ENCODE measurements at regions not wholly inside any gene's neighbourhood (a gene's known extent, or its start where the extent isn't known, plus 50 kb on each side); places are given as distances from the start of the nearest gene placed in this dataset.

- ATAC-seq (replicated peaks), result peak; percentile 35 to 59
- H3K36me3 Mint-ChIP-seq, result no peaks in the 10 kb centered on the region
- no peaks in the 10 kb centered on the region for H3K9me3 Mint-ChIP-seq
- no peak for DNase-seq
- H3K27ac Mint-ChIP-seq, result no peak overlapping the region
- H3K27me3 Mint-ChIP-seq, result peaks cover 5 to 10% of the 10 kb centered on the region in 2 donors
- H3K4me3 Mint-ChIP-seq, result no peak overlapping the region
- H3K4me1 Mint-ChIP-seq, result peaks cover 5 to 16% of the 10 kb centered on the region in 2 donors
Measured at GRCh38 chr2:126748188-126748760, 92.3 kb downstream of the GYPC start.

GRCh38 chr2:126748929-126749518 is 93.1 kb downstream of the GYPC start:
- Mint-ChIP-seq H3K4me1 (peaks cover 5 to 16% of the 10 kb centered on the region in 2 donors), H3K27ac (no peak overlapping the region), H3K9me3 (no peaks in the 10 kb centered on the region), H3K27me3 (peaks cover 5 to 10% of the 10 kb centered on the region in 2 donors), H3K36me3 (no peaks in the 10 kb centered on the region), H3K4me3 (no peak overlapping the region)
- ATAC-seq (replicated peaks), result peak in 1 of 2 donors; percentile 38
- no peak for DNase-seq

GRCh38 chr2:126749537-126749936 is 93.6 kb downstream of the GYPC start:
- Mint-ChIP-seq H3K4me1 (peaks cover 5 to 16% of the 10 kb centered on the region in 2 donors), H3K27ac (peak overlapping the region; percentile 75), H3K9me3 (no peaks in the 10 kb centered on the region), H3K4me3 (no peak overlapping the region), H3K36me3 (no peaks in the 10 kb centered on the region), H3K27me3 (peaks cover 5 to 10% of the 10 kb centered on the region in 2 donors)
- ATAC-seq (replicated peaks) (peak; percentile 41 to 50), DNase-seq (no peak)

- Mint-ChIP-seq H3K9me3 (no peaks in the 10 kb centered on the region), H3K27ac (no peak overlapping the region), H3K4me1 (peaks cover 5 to 16% of the 10 kb centered on the region in 2 donors), H3K4me3 (no peak overlapping the region), H3K36me3 (no peaks in the 10 kb centered on the region), H3K27me3 (peaks cover 5 to 9% of the 10 kb centered on the region in 2 donors)
- ATAC-seq (replicated peaks) (no peak), DNase-seq (no peak)
Measured at GRCh38 chr2:126750506-126750905, 94.5 kb downstream of the GYPC start.

- no peak for DNase-seq
- H3K36me3 Mint-ChIP-seq, result no peaks in the 10 kb centered on the region
- H3K27ac Mint-ChIP-seq, result no peak overlapping the region
- H3K9me3 Mint-ChIP-seq, result peaks cover 4% of the 10 kb centered on the region in 2 donors
- H3K27me3 Mint-ChIP-seq, result peaks cover 5 to 12% of the 10 kb centered on the region in 2 donors
- no peak overlapping the region for H3K4me3 Mint-ChIP-seq
- H3K4me1 Mint-ChIP-seq, result peaks cover 5 to 16% of the 10 kb centered on the region in 2 donors
- no peak for ATAC-seq (replicated peaks)
Measured at GRCh38 chr2:126751477-126751876, 95.5 kb downstream of the GYPC start.

- Mint-ChIP-seq H3K27me3 (peaks cover 5 to 16% of the 10 kb centered on the region in 2 donors), H3K27ac (peak overlapping the region; percentile 6), H3K4me3 (no peak overlapping the region), H3K4me1 (peaks cover 5 to 16% of the 10 kb centered on the region in 2 donors), H3K9me3 (peaks cover 4% of the 10 kb centered on the region in 2 donors), H3K36me3 (no peaks in the 10 kb centered on the region)
- DNase-seq (no peak), ATAC-seq (replicated peaks) (no peak)
Measured at GRCh38 chr2:126752876-126753275, 96.9 kb downstream of the GYPC start.

GRCh38 chr2:126753501-126754212 is 97.7 kb downstream of the GYPC start:
- peaks cover 3 to 10% of the 10 kb centered on the region in 2 donors for H3K4me1 Mint-ChIP-seq
- no peak for DNase-seq
- no peak overlapping the region for H3K4me3 Mint-ChIP-seq
- peaks cover 4% of the 10 kb centered on the region in 2 donors for H3K9me3 Mint-ChIP-seq
- H3K27me3 Mint-ChIP-seq, result peaks cover 4 to 16% of the 10 kb centered on the region in 2 donors
- H3K27ac Mint-ChIP-seq, result no peak overlapping the region
- no peaks in the 10 kb centered on the region for H3K36me3 Mint-ChIP-seq
- no peak for ATAC-seq (replicated peaks)

- H3K27me3 Mint-ChIP-seq, result peaks cover 0 to 16% of the 10 kb centered on the region in 2 donors
- H3K36me3 Mint-ChIP-seq, result no peaks in the 10 kb centered on the region
- H3K27ac Mint-ChIP-seq, result no peak overlapping the region
- peaks cover 4% of the 10 kb centered on the region in 2 donors for H3K9me3 Mint-ChIP-seq
- peaks cover 0 to 2% of the 10 kb centered on the region in 2 donors for H3K4me1 Mint-ChIP-seq
- ATAC-seq (replicated peaks), result no peak
- H3K4me3 Mint-ChIP-seq, result no peak overlapping the region
- no peak for DNase-seq
Measured at GRCh38 chr2:126754240-126755004, 98.5 kb downstream of the GYPC start.

GRCh38 chr2:126756125-126756524 is 100.2 kb downstream of the GYPC start:
- Mint-ChIP-seq H3K4me1 (no peaks in the 10 kb centered on the region), H3K27me3 (peaks cover 0 to 16% of the 10 kb centered on the region in 2 donors), H3K27ac (no peak overlapping the region), H3K4me3 (no peak overlapping the region), H3K36me3 (no peaks in the 10 kb centered on the region), H3K9me3 (peaks cover 4% of the 10 kb centered on the region in 2 donors)
- DNase-seq (no peak), ATAC-seq (replicated peaks) (no peak)

GRCh38 chr2:126761256-126761980 is 105.5 kb downstream of the GYPC start:
- H3K4me3 Mint-ChIP-seq, result no peak overlapping the region
- H3K4me1 Mint-ChIP-seq, result peaks cover 0 to 8% of the 10 kb centered on the region in 2 donors

GRCh38 chr2:126761981-126762878 is 106.3 kb downstream of the GYPC start:
- no peak overlapping the region for H3K4me3 Mint-ChIP-seq
- peaks cover 0 to 8% of the 10 kb centered on the region in 2 donors for H3K4me1 Mint-ChIP-seq
- no peak overlapping the region for H3K27ac Mint-ChIP-seq
- no peaks in the 10 kb centered on the region for H3K36me3 Mint-ChIP-seq
- H3K27me3 Mint-ChIP-seq, result peaks cover 9 to 13% of the 10 kb centered on the region in 2 donors
- peaks cover 0 to 2% of the 10 kb centered on the region in 2 donors for H3K9me3 Mint-ChIP-seq
- ATAC-seq (replicated peaks) (peak; percentile 42 to 46), DNase-seq (no peak)

More at GRCh38 chr2:126761256-126761980, 105.5 kb downstream of the GYPC start:
- peaks cover 0 to 2% of the 10 kb centered on the region in 2 donors for H3K9me3 Mint-ChIP-seq
- no peak overlapping the region for H3K27ac Mint-ChIP-seq
- no peaks in the 10 kb centered on the region for H3K36me3 Mint-ChIP-seq
- peaks cover 4 to 11% of the 10 kb centered on the region in 2 donors for H3K27me3 Mint-ChIP-seq
- ATAC-seq (replicated peaks) (no peak), DNase-seq (no peak)

GRCh38 chr2:126764686-126765265 is 108.8 kb downstream of the GYPC start:
- no peak overlapping the region for H3K4me3 Mint-ChIP-seq
- no peaks in the 10 kb centered on the region for H3K36me3 Mint-ChIP-seq
- DNase-seq, result no peak
- peaks cover 13 to 14% of the 10 kb centered on the region in 2 donors for H3K27me3 Mint-ChIP-seq
- peaks cover 0 to 2% of the 10 kb centered on the region in 2 donors for H3K9me3 Mint-ChIP-seq
- peaks cover 0 to 8% of the 10 kb centered on the region in 2 donors for H3K4me1 Mint-ChIP-seq
- ATAC-seq (replicated peaks), result no peak
- H3K27ac Mint-ChIP-seq, result no peak overlapping the region

Data from stimulated activated naive B cell treated with anti-CD40 and anti-IgM and Interleukin-4, amounts not matched to agents 10 μg/mL and 1 μg/mL and 100 μg/mL, for 72 hours (primary cell).